Panc1 (cell line): ENCODE measurements at regions not wholly inside any gene's neighbourhood (a gene's known extent, or its start where the extent isn't known, plus 50 kb on each side); places are given as distances from the start of the nearest gene placed in this dataset.

ENCODE experiments used
- ATAC-seq: fragments of 200-7000 bp; cut with Tn5 transposase; 2 replicates; pipeline ENCODE4 v1.9.1; 2020; ENCODE audit warnings: mild to moderate bottlenecking, moderate library complexity
- BruUV-seq: library from RNA; stranded (reverse); fragments of 400-500 nt; replicated peaks from 2 replicates; lab custom pipeline; 2021; lab: Mats Ljungman, UMichigan
- CTCF ChIA-PET: fragments of 300-600 bp; sonication (Branson Sonifier 250); formaldehyde crosslinking; loops from one replicate; lab custom pipeline; 2022; ENCODE audit warnings: antibody characterized with exemption; lab: Charles Lee
- POLR2A ChIA-PET: fragments of 300-600 bp; sonication (Branson Sonifier 250); formaldehyde crosslinking; loops from one replicate; lab custom pipeline; 2022; ENCODE audit warnings: antibody characterized with exemption; lab: Charles Lee
- DNase-seq: peaks from one replicate; pipeline ENCODE4 v3.0.0-alpha.2; 2010; ENCODE audit warnings: low read depth, low spot score
- H3K27ac ChIP-seq: 2 replicates; pipeline ENCODE4 v1.5.1; 2011; ENCODE audit warnings: mild to moderate bottlenecking, low read length, inconsistent platforms
- H3K27me3 ChIP-seq: fragments of 200-500 bp; sonication (Bioruptor generic); 2 replicates; pipeline ENCODE4 v1.6.0; 2014; ENCODE audit warnings: low read length, inconsistent platforms; ENCODE audit not compliant: control insufficient read depth, insufficient read depth
- H3K36me3 ChIP-seq: fragments of 200-500 bp; sonication (Bioruptor generic); 2 replicates; pipeline ENCODE4 v1.5.1; 2014; ENCODE audit warnings: inconsistent platforms, mild to moderate bottlenecking, low read length, moderate library complexity; ENCODE audit not compliant: control insufficient read depth, insufficient read depth
- H3K4me1 ChIP-seq: 2 replicates; pipeline ENCODE4 v1.5.1; 2011; ENCODE audit warnings: inconsistent platforms, mild to moderate bottlenecking, low read length, moderate library complexity; ENCODE audit not compliant: control insufficient read depth, insufficient read depth
- H3K4me3 ChIP-seq, 2 experiments: 2 replicates each; pipeline ENCODE4 v1.5.1; 2011 to 2012; ENCODE audit warnings: low read depth in 2 of 2, low read length in 2 of 2, mild to moderate bottlenecking in 2 of 2, inconsistent platforms in 1 of 2, moderate library complexity in 1 of 2
- H3K9me3 ChIP-seq: fragments of 200-500 bp; sonication (Bioruptor generic); 2 replicates; pipeline ENCODE4 v1.5.1; 2014; ENCODE audit warnings: low read depth, mild to moderate bottlenecking, inconsistent platforms, low read length, moderate library complexity; ENCODE audit not compliant: control insufficient read depth, insufficient read depth
- CTCF ChIP-seq: fragments of 450-650 bp; IDR thresholded peaks from 2 replicates; pipeline ENCODE4 v1.5.1; 2017; ENCODE audit warnings: mild to moderate bottlenecking
- POLR2AphosphoS5 ChIP-seq: IDR thresholded peaks from 2 replicates; pipeline ENCODE4 v1.6.1; 2012; ENCODE audit warnings: mild to moderate bottlenecking, low read depth, low read length, moderate library complexity
- REST ChIP-seq, 2 experiments: IDR thresholded peaks; 2 replicates each; pipeline ENCODE4 v1.6.1; 2011 to 2012; ENCODE audit warnings: low read depth in 2 of 2, control low read depth in 1 of 2, low read length in 1 of 2, mild to moderate bottlenecking in 1 of 2, moderate library complexity in 1 of 2; ENCODE audit not compliant: insufficient read depth in 1 of 2
- SIN3A ChIP-seq: IDR thresholded peaks from 2 replicates; pipeline ENCODE4 v1.6.1; 2012; ENCODE audit warnings: low read depth, mild to moderate bottlenecking, low read length, moderate library complexity, borderline replicate concordance; ENCODE audit not compliant: insufficient read depth
- TCF7L2 ChIP-seq: IDR thresholded peaks from 2 replicates; pipeline ENCODE4 v1.6.1; 2011; ENCODE audit warnings: mild to moderate bottlenecking, low read depth, low read length, inconsistent platforms
- in situ Hi-C: cut with HindIII; loops from 2 replicates; pipeline ENCODE4 v1.10.0; 2016; ENCODE audit warnings: low sequenced_read_pairs, low pct_unique_long_range_greater_than_20kb
- intact Hi-C: fragments of 100-400 bp; cut with micrococcal nuclease; formaldehyde crosslinking; loops from one replicate; pipeline ENCODE4 v1.10.0; 2022; ENCODE audit not compliant: unreplicated experiment

GRCh38 chr14:89615421-89615820 lies 198.4 kb upstream of the FOXN3 start:
- Histone ChIP-seq H3K27me3 (peaks cover 22% of the 10 kb centered on the region), H3K4me1 (no peaks in the 10 kb centered on the region), H3K36me3 (no peaks in the 10 kb centered on the region; the same call in 1 of the 2 replicates), H3K4me3 (no peak overlapping the region), H3K9me3 (no peaks in the 10 kb centered on the region), H3K27ac (no peak overlapping the region)
- intact Hi-C loops (no loop called here), in situ Hi-C loops (no loop called here)
- no peak for DNase-seq
- TF ChIP-seq POLR2AphosphoS5 (no peak), TCF7L2 (no peak), REST (IDR thresholded peaks at IDR 0.05; ENCODE audit: insufficient read depth in 1 of 2, low read depth in 2 of 2, low read length in 1 of 2) (no peak), CTCF (no peak), SIN3A (no peak)
- ChIA-PET CTCF (no interaction called here), POLR2A (interaction anchor here (0.6 kb wide), 1 partner anchor 52 kb away, joined by 13 read pairs; no protein-coding TSS in a partner anchor)
- BruUV-seq, result no TSS peak
- no peak for ATAC-seq

- no TSS peak for BruUV-seq
- no peaks in the 10 kb centered on the region; the same call in 1 of the 2 replicates for H3K36me3 ChIP-seq
- DNase-seq (no peak), ATAC-seq (no peak)
- in situ Hi-C loops, result no loop called here
- H3K9me3 ChIP-seq, result no peaks in the 10 kb centered on the region
- TF ChIP-seq CTCF, result no peak
- TF ChIP-seq SIN3A, result no peak
- no peak for TF ChIP-seq TCF7L2
- no peak for TF ChIP-seq REST (IDR thresholded peaks at IDR 0.05; ENCODE audit: insufficient read depth in 1 of 2, low read depth in 2 of 2, low read length in 1 of 2)
- TF ChIP-seq POLR2AphosphoS5, result no peak
- intact Hi-C loops, result no loop called here
- H3K27me3 ChIP-seq, result peaks cover 13% of the 10 kb centered on the region
- H3K4me3 ChIP-seq, result no peak overlapping the region
- CTCF ChIA-PET, result no interaction called here
- no peak overlapping the region for H3K27ac ChIP-seq
- H3K4me1 ChIP-seq, result no peaks in the 10 kb centered on the region
- POLR2A ChIA-PET, result no interaction called here
These were observed 197.1 kb upstream of the FOXN3 start for GRCh38 chr14:89614009-89614691.
